ENCODE measurements at regions not wholly inside any gene's neighbourhood (a gene's known extent, or its start where the extent isn't known, plus 50 kb on each side); places are given as distances from the start of the nearest gene placed in this dataset.

DNA sequence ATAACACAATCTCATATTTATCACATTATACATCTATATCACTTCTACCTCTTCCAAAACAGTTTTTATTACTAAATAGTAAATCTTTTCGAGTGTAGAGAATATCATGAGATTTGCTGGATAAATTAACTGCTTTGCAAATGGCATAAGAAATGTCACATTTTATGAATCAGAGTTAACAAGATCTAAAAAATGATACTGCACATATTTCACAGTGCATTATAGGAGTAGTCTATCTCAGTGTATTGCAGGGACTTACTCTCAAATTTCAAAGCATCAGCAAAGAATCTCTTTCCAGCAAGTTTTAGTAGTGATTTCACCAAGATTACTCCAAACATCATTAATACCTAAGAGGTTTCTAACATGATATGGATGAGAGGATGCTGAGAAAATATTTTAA is 687.1 kb upstream of the SLITRK1 start:
- Histone ChIP-seq H3K27ac (ENCODE audit: low read depth, low read length) (no peak overlapping the region), H3K9me3 (ENCODE audit: control insufficient read depth, insufficient read depth, low read length) (no peaks in the 10 kb centered on the region; the same call in 1 of the 2 replicates), H4K20me1 (ENCODE audit: control insufficient read depth, insufficient read depth, low read depth, low read length) (no peaks in the 10 kb centered on the region), H3K27me3 (ENCODE audit: control insufficient read depth, low read length) (no peaks in the 10 kb centered on the region), H3K4me3 (ENCODE audit: low read length) (no peak overlapping the region), H3K9me2 (replicated peaks; ENCODE audit: control insufficient read depth, low read length) (no peaks in the 10 kb centered on the region), H3K4me2 (ENCODE audit: low read length) (no peak overlapping the region), H3K79me2 (ENCODE audit: control insufficient read depth, low read length) (no peaks in the 10 kb centered on the region), H3F3A (ENCODE audit: control insufficient read depth, insufficient read depth) (no peaks in the 10 kb centered on the region), H3K4me1 (ENCODE audit: control insufficient read depth, low read length) (no peaks in the 10 kb centered on the region), H3K36me3 (ENCODE audit: control insufficient read depth, low read length) (no peaks in the 10 kb centered on the region)
- TF ChIP-seq EZH2phosphoT487 (IDR thresholded peaks at IDR 0.05; ENCODE audit: borderline replicate concordance, low read length) (no peak), CTCF (IDR thresholded peaks at IDR 0.05; ENCODE audit: low read depth, low read length, poor library complexity, severe bottlenecking) (no peak)

DNA sequence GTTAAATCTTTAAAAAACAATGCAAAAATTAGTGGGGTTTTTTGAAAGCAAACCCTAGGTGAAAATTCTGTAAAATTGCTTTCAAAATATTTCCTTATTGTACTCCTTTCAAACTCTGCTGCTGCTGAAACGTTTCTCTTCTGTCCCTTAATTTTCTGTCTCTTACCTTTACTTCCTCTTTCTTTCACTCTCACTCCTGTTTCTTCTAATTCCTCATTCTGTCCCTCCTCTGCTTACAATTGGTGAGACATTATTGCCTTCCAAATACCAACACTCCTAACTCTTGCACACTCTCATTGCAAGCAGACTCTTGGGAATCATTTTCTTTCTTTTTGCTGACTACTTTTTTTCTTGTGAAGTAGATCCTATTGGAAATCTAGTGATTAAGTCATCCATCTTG is 685.6 kb upstream of the SLITRK1 start:
- no peaks in the 10 kb centered on the region for H3K79me2 ChIP-seq (ENCODE audit: control insufficient read depth, low read length)
- H3K4me3 ChIP-seq (ENCODE audit: low read length): no peak overlapping the region
- no peaks in the 10 kb centered on the region; the same call in 1 of the 2 replicates for H3K9me3 ChIP-seq (ENCODE audit: control insufficient read depth, insufficient read depth, low read length)
- H4K20me1 ChIP-seq (ENCODE audit: control insufficient read depth, insufficient read depth, low read depth, low read length): no peaks in the 10 kb centered on the region
- TF ChIP-seq EZH2phosphoT487 (IDR thresholded peaks at IDR 0.05; ENCODE audit: borderline replicate concordance, low read length) (no peak), CTCF (IDR thresholded peaks at IDR 0.05; ENCODE audit: low read depth, low read length, poor library complexity, severe bottlenecking) (no peak)
- H3K27me3 ChIP-seq (ENCODE audit: control insufficient read depth, low read length): no peaks in the 10 kb centered on the region
- H3K4me2 ChIP-seq (ENCODE audit: low read length): no peak overlapping the region
- no peaks in the 10 kb centered on the region for H3K9me2 ChIP-seq (replicated peaks; ENCODE audit: control insufficient read depth, low read length)
- no peak overlapping the region for H3K27ac ChIP-seq (ENCODE audit: low read depth, low read length)
- no peaks in the 10 kb centered on the region for H3K36me3 ChIP-seq (ENCODE audit: control insufficient read depth, low read length)
- no peaks in the 10 kb centered on the region for H3F3A ChIP-seq (ENCODE audit: control insufficient read depth, insufficient read depth)
- no peaks in the 10 kb centered on the region for H3K4me1 ChIP-seq (ENCODE audit: control insufficient read depth, low read length)

DNA sequence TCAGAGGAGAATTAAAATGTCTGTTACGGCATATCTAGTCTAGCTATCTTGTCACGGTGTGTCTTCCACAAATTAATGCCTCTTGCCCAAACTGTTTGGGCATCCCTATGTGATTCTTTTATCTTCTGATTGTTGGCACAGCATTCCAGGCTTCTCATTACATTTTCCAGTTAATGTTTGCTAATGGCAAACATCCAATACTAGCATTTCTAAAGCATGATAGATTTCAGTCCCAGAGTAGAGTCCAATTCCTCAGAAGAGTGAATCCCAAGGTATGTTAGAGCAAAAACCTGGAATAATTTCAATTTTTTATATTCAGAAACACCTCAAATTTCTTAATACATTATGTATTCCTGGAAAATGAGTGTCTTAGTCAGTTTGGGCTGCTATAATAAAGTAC is 684.5 kb upstream of the SLITRK1 start:
- TF ChIP-seq CTCF (IDR thresholded peaks at IDR 0.05; ENCODE audit: low read depth, low read length, poor library complexity, severe bottlenecking): no peak
- H3F3A ChIP-seq (ENCODE audit: control insufficient read depth, insufficient read depth): no peaks in the 10 kb centered on the region
- H3K79me2 ChIP-seq (ENCODE audit: control insufficient read depth, low read length): no peaks in the 10 kb centered on the region
- no peaks in the 10 kb centered on the region for H3K9me3 ChIP-seq (ENCODE audit: control insufficient read depth, insufficient read depth, low read length)
- H3K9me2 ChIP-seq (replicated peaks; ENCODE audit: control insufficient read depth, low read length): no peaks in the 10 kb centered on the region
- no peaks in the 10 kb centered on the region for H3K4me1 ChIP-seq (ENCODE audit: control insufficient read depth, low read length)
- no peak overlapping the region for H3K27ac ChIP-seq (ENCODE audit: low read depth, low read length)
- H4K20me1 ChIP-seq (ENCODE audit: control insufficient read depth, insufficient read depth, low read depth, low read length): no peaks in the 10 kb centered on the region
- no peaks in the 10 kb centered on the region for H3K36me3 ChIP-seq (ENCODE audit: control insufficient read depth, low read length)
- no peaks in the 10 kb centered on the region for H3K27me3 ChIP-seq (ENCODE audit: control insufficient read depth, low read length)
- no peak overlapping the region for H3K4me2 ChIP-seq (ENCODE audit: low read length)
- no peak overlapping the region for H3K4me3 ChIP-seq (ENCODE audit: low read length)

- no peak overlapping the region for H3K27ac ChIP-seq (ENCODE audit: low read depth, low read length)
- H3K4me2 ChIP-seq (ENCODE audit: low read length): no peak overlapping the region
- no peaks in the 10 kb centered on the region for H4K20me1 ChIP-seq (ENCODE audit: control insufficient read depth, insufficient read depth, low read depth, low read length)
- H3F3A ChIP-seq (ENCODE audit: control insufficient read depth, insufficient read depth): no peaks in the 10 kb centered on the region
- H3K79me2 ChIP-seq (ENCODE audit: control insufficient read depth, low read length): no peaks in the 10 kb centered on the region
- no peaks in the 10 kb centered on the region for H3K36me3 ChIP-seq (ENCODE audit: control insufficient read depth, low read length)
- no peak for TF ChIP-seq EZH2phosphoT487 (IDR thresholded peaks at IDR 0.05; ENCODE audit: borderline replicate concordance, low read length)
- TF ChIP-seq CTCF (IDR thresholded peaks at IDR 0.05; ENCODE audit: low read depth, low read length, poor library complexity, severe bottlenecking): no peak
- H3K27me3 ChIP-seq (ENCODE audit: control insufficient read depth, low read length): no peaks in the 10 kb centered on the region
- H3K9me3 ChIP-seq (ENCODE audit: control insufficient read depth, insufficient read depth, low read length): no peaks in the 10 kb centered on the region
- no peaks in the 10 kb centered on the region for H3K4me1 ChIP-seq (ENCODE audit: control insufficient read depth, low read length)
- H3K9me2 ChIP-seq (replicated peaks; ENCODE audit: control insufficient read depth, low read length): no peaks in the 10 kb centered on the region
- H3K4me3 ChIP-seq (ENCODE audit: low read length): no peak overlapping the region
Observed at GRCh38 chr13:84563611-84564010, 681.3 kb upstream of the SLITRK1 start.

Measured in DOHH2 (cell line).